ENCODE measurements at regions not wholly inside any gene's neighbourhood (a gene's known extent, or its start where the extent isn't known, plus 50 kb on each side); places are given as distances from the start of the nearest gene placed in this dataset.
A peak's percentile ranks its signal among the peaks of the same experiment; 100 is the strongest.

DNA sequence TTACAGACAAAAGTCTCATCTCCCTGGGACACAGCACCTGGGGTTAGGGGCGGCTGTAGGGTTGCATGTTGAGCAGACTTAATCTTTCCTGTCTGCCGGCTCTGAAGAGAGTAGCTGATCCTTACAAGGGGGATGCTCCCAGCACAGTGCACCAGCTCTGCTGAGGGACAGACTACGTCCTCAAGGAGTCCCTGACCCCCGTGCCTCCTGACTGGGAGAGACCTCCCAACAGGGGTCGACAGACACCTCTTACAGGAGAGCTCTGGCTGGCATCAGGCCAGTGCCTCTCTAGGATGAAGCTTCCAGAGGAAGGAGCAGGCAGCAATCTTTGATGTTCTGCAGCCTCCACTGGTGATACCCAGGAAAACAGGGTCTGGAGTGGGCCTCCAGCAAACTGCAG lies 506.0 kb upstream of the FMR1 start:
- DNase-seq (ENCODE audit: low spot score): no peak

DNA sequence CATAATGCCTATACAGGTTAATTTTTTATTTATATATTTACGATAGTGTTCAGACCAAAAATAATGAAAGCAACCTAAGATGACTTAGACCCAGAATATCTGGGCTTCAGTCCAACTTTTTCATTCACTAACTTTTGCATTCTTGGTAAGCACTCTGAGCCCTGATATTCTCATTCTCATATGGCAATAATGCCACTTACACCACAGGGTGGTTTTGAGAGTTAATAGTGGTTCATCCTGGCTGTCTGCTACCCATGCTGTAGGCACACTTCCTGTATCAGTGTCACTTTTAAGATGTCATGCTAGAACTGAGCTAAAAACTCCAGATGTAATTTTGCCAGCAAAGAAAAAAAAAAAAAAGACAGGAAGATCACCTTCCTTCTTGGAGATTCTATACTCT lies 508.7 kb upstream of the FMR1 start:
- peak; percentile 1 for DNase-seq (ENCODE audit: low spot score)

DNA sequence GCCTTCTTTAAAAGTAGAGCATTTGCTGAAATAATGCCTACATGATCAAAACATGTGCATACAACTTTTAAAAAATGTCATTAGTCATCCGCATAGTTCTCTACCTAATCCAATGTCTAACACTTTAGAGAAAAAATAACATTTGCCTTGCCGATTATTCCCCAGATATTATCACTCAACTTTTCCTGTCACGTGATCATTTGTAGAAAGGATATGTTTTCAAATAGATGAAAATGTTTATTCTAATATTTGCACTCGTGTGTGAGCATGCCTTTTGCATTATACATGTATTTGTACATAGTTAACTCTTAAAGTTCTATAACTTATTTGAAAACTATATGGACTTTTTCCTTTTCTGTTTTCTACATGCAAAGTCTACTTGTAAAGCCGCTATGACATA lies 533.0 kb upstream of the FMR1 start:
- DNase-seq (ENCODE audit: low spot score): no peak

- no peak for DNase-seq (ENCODE audit: low spot score)
These were observed 534.0 kb upstream of the FMR1 start for GRCh38 chrX:147377728-147378127.

DNA sequence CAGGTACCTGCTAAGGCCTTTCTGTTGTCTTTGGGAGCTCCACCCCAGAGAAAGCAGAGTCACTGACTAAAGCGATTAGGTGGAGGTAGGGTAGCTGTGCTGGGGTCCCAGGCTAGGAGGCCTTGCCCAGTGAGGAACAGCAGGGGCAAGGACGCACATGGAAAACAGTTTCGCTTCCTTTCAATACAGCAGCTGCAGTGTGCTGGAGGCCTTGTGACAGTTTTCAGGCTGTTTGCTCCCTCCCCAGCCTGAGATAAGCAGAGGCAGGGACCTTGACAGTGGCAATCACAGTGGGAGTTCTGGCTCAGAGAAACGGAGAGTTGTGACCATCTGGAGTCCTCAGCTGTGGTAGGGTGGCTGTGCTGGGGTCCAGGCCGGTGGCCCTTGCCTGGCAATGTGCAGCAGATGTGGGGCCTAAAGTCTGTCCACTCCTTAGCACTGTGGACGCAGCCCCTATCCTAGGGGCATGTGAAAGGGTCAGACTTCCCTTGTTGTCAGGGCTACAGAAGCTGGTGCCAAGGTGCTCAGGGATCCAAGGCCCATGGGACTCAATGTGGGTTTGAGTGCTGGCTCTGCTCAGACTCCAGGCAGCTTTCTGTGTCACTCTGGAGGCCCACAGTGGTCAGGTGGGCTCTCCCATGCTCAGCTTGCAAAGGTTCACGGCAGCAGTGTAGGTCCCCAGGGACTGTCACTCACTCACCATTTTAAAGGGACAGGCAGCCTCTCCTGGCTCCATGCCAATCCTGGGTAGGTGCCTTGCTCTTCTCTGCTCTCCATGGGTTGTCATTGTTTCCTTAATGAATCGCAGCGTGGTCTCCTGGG lies 534.9 kb upstream of the FMR1 start:
- DNase-seq (ENCODE audit: low spot score): no peak

DNA sequence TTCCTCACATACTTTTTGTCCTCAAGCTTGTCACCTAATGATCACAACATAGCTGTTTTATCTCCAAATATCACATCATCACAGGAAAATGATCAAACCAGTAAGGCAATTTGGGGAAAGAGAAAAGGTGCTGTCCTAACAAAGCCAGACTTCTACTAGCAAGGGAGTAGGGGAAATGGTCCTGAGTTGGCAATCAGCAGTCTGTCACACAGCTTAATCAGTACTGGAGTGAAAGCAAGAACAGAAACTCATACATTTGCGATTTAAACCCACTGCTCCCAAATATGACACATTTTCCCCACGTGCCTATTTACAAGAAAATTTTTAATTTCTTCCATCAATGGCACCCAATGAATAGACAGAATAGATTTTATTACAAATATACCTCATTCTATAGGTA lies 546.8 kb upstream of the FMR1 start:
- no peak for DNase-seq (ENCODE audit: low spot score)

DNA sequence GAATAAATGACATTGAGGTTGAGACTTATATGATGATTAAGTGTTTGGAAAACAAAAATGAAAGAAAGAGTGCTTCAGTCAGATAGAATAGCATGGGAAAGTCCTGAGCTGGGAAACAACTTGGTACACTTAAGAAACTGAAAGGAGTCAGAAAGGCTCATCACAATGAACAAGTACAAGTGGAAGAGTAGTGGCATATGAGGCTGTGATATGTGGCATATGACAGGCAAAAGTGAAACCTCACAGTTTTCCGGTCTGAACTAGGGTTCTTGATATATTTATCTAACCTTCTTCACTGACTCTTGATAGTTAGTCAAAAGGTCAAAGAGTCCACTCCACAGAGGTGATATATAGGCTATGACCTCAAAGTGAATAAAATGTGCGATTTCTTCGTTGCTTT lies 537.1 kb upstream of the CXorf51A start:
- no peak for DNase-seq (ENCODE audit: low spot score)

DNA sequence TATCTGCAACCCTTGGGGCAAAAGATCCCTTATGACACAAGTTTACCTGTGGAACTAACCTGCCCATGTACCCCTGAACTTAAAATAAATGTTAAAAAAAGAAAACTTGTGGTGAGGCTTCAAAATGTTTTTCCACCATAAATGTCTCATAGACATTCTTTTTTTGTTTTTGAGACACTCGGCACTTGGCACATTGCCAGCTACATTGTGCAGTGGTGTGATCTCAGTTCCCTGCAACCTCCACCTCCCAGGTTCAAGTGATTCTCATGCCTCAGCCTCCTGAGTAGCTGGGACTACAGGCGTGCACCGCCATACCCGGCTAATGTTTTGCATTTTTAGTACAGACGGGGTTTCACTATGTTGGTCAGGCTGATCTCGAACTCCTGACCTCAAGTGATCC lies 528.9 kb upstream of the CXorf51A start:
- DNase-seq (ENCODE audit: low spot score): no peak

DNA sequence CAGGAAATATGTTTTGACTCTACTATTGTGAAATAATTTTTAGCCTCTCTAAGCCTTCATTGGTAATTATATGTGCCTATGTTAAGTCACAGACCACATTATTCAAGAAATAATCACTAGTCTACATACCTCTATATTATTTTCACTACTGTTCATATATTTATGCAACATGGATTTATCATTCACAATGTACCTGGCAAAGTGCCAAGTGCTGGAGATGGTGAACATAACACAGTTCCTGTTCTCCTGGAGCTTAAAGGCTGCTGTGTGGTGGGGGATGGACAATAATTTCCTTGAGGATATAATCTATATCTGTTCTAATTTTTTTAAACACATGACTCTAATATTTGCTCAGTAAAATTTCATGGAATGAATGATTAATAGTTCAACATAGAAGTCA lies 527.7 kb upstream of the CXorf51A start:
- no peak for DNase-seq (ENCODE audit: low spot score)

GRCh38 chrX:147340947-147341346 lies 526.4 kb upstream of the CXorf51A start:
- no peak for DNase-seq (ENCODE audit: low spot score)

GRCh38 chrX:147333821-147334220 lies 519.3 kb upstream of the CXorf51A start:
- no peak for DNase-seq (ENCODE audit: low spot score)

DNA sequence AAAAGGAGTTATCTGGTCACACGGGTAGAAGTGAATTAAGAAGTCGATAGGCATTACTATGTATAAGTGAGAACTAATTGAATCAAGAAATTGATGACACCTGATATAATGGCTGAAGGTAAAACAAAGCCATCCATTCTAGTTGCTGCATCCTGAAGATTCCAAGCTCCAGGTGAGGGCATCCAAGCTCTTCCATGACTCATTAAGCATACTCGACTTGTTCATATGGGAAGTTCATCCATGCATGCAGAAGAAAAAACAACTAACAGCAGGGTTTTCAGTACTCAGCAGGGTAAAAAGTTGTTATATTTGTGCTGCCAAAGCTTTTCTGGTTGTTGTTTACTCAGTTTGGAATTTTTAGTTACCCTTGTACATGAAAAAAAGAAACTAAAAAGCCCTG lies 508.0 kb upstream of the CXorf51A start:
- no peak for DNase-seq (ENCODE audit: low spot score)

DNA sequence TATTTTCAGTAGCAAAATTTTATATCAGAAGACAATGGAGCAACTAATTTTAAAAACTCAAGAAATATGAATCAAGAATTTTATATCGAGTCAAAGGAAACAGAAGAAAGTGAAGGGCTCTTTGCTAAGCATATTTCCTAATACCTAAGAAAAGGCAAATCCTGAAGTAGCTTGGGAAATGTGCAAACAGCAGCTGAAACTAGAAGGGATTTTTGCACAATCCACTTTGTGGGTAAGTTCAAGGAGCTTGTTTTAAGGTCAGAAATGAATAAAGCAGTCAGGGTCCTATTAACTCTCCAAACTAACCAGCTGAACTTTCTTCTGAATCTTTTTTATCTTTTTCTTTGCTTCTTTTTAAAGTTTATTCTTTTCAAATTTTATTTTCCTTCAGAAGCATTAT lies 500.9 kb upstream of the CXorf51A start:
- no peak for DNase-seq (ENCODE audit: low spot score)

Data from A172 (cell line).